Tibial nerve (tissue), 4 donors: ENCODE measurements at regions not wholly inside any gene's neighbourhood (a gene's known extent, or its start where the extent isn't known, plus 50 kb on each side); places are given as distances from the start of the nearest gene placed in this dataset.
"Not testable (repeated sequence)": the region's sequence is repeated elsewhere in the genome, so short reads cannot be mapped to it uniquely, and the experiment has no call there.

Experiments
- DNase-seq, 2 donors: peaks; one replicate each; pipeline ENCODE4 v3.0.0-alpha.2; 2019; ENCODE audit warnings: low spot score in 2 of 2
- H3K27ac ChIP-seq, 4 donors: fragments of 200-600 bp; sonication (generic) in 3 of 4; one replicate each; pipeline ENCODE4 v1.5.1; 2017 to 2019; ENCODE audit warnings: mild to moderate bottlenecking in 1 of 4
- H3K27me3 ChIP-seq, 2 donors: fragments of 200-600 bp; sonication (generic) in 1 of 2; one replicate each; pipeline versions ENCODE4 v1.5.1 to v1.6.0; 2017 to 2019
- H3K36me3 ChIP-seq, 3 donors: fragments of 200-600 bp; sonication (generic); one replicate each; pipeline ENCODE4 v1.5.1; 2018 to 2019
- H3K4me1 ChIP-seq, 4 donors: fragments of 200-600 bp; sonication (generic) in 3 of 4; one replicate each; pipeline ENCODE4 v1.5.1; 2017 to 2019
- H3K4me3 ChIP-seq, 4 donors: fragments of 200-600 bp; sonication (generic) in 3 of 4; one replicate each; pipeline ENCODE4 v1.5.1; 2017 to 2019; ENCODE audit warnings: mild to moderate bottlenecking in 1 of 4, moderate library complexity in 1 of 4
- H3K9me3 ChIP-seq, 4 donors: fragments of 200-600 bp; sonication (generic) in 3 of 4; one replicate each; pipeline ENCODE4 v1.5.1; 2017 to 2019
- CTCF ChIP-seq, 5 experiments: fragments of 200-600 bp in 3 of 5; fragments of 450-650 bp in 2 of 5; sonication (generic) in 3 of 5; IDR thresholded peaks; one replicate each; pipeline ENCODE4 v1.5.1; 2016 to 2019; ENCODE audit warnings: antibody characterized with exemption in 5 of 5, mild to moderate bottlenecking in 3 of 5, moderate library complexity in 2 of 5
- WGBS, 2 donors: methylation state at CpG; one replicate each; pipeline ENCODE4 v1.1.5; 2018; 5-methylcytosine and 5-hydroxymethylcytosine counted together

- not testable (repeated sequence) for H3K27ac ChIP-seq, H3K9me3 ChIP-seq, H3K36me3 ChIP-seq
- peak; percentile 14 for DNase-seq
- 5 to 9% methylated on average over 11 to 21 of the region's 67 CpGs for WGBS, 2 donors
- Histone ChIP-seq H3K4me3 (peak overlapping the region; percentile 23 to 64 (median 46)), H3K27me3 (peaks cover 0 to 20% of the 10 kb centered on the region in 2 donors), H3K4me1 (peaks cover 0 to 13% (median 0%) of the 10 kb centered on the region in 4 donors)
- peak; percentile 58 to 95 (median 90) for TF ChIP-seq CTCF (IDR thresholded peaks at IDR 0.05)
Measured at GRCh38 chr3:75579981-75580782, 83.9 kb upstream of the FRG2C start.

DNA sequence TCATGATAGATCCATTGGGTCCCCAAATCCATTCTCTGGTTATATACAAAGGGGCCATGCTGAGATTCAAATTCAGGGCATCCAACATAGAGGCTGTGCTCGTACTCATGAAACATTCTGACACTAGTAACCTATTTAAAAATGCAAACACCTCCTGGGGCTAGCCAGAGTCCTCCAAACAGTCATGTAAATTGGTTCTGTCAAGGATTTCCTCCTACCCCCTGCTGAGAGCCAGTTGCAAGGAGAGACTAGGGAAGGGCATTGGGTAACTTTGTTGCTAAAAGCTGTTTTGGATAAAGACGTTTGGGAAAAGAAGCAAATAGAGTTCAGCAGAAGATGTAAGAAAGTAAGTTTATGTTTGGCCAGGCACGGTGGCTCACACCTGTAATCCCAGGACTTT lies 81.6 kb upstream of the FRG2C start:
- WGBS, 2 donors: 58 to 63% methylated on average over 3 of the region's 3 CpGs

GRCh38 chr3:75583116-75583515 lies 81.0 kb upstream of the FRG2C start:
- H3K9me3 ChIP-seq, H3K4me3 ChIP-seq, H3K36me3 ChIP-seq, DNase-seq, H3K27ac ChIP-seq: not testable (repeated sequence)
- Histone ChIP-seq H3K27me3 (peaks cover 0 to 20% of the 10 kb centered on the region in 2 donors), H3K4me1 (peaks cover 0 to 13% (median 0%) of the 10 kb centered on the region in 4 donors)
- WGBS, 2 donors: 20 to 23% methylated on average over 10 of the region's 10 CpGs

More for the DNA sequence above, 81.6 kb upstream of the FRG2C start:
- not testable (repeated sequence) for H3K36me3 ChIP-seq, H3K27ac ChIP-seq, H3K4me3 ChIP-seq, H3K9me3 ChIP-seq, DNase-seq
- peaks cover 0 to 13% (median 0%) of the 10 kb centered on the region in 4 donors for H3K4me1 ChIP-seq
- H3K27me3 ChIP-seq: peaks cover 0 to 20% of the 10 kb centered on the region in 2 donors

- not testable (repeated sequence) for H3K27ac ChIP-seq, H3K27me3 ChIP-seq, H3K4me3 ChIP-seq, H3K4me1 ChIP-seq, DNase-seq, H3K36me3 ChIP-seq
- peaks cover 0 to 22% (median 0%) of the 10 kb centered on the region in 4 donors for H3K9me3 ChIP-seq
- 91 to 94% methylated on average over 14 to 15 of the region's 15 CpGs for WGBS, 2 donors
Measured at GRCh38 chr3:75587695-75588094, 76.4 kb upstream of the FRG2C start.

DNA sequence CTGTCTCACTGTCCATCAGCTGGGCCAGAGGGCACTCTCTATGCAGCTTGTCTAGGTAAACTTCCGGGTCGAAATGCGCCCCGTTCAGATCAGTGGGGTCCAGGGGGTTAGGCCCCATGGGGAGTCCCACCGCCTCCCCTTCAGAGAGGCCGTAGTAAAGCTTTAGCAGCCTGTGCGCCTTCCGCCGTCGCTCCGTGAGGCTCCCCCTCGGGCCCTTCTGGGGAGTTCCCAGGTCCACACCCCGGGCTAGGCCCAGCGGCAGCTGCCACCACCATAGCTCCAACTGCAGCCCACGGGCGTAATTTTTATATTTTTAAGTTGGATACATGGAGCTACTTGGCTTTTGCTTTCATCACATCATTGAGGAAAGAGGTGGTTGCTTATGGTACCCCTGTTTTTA lies 73.7 kb upstream of the FRG2C start:
- not testable (repeated sequence) for H3K4me3 ChIP-seq, DNase-seq, H3K27me3 ChIP-seq, H3K36me3 ChIP-seq, H3K27ac ChIP-seq, H3K4me1 ChIP-seq
- 88% methylated on average over 15 to 16 of the region's 16 CpGs for WGBS, 2 donors
- peaks cover 0 to 22% (median 0%) of the 10 kb centered on the region in 4 donors for H3K9me3 ChIP-seq

- not testable (repeated sequence) for DNase-seq, H3K36me3 ChIP-seq
- WGBS, 2 donors: 76 to 82% methylated on average over 14 of the region's 14 CpGs
Measured at GRCh38 chr3:75604286-75604934, 59.7 kb upstream of the FRG2C start.

GRCh38 chr3:75607996-75608395 lies 56.1 kb upstream of the FRG2C start:
- peaks cover 0 to 11% of the 10 kb centered on the region in 2 donors for H3K27me3 ChIP-seq
- H3K27ac ChIP-seq, DNase-seq, H3K4me3 ChIP-seq, H3K9me3 ChIP-seq, H3K36me3 ChIP-seq, H3K4me1 ChIP-seq: not testable (repeated sequence)
- WGBS, 2 donors: 83 to 88% methylated on average over 9 of the region's 9 CpGs

More at GRCh38 chr3:75604286-75604934, 59.7 kb upstream of the FRG2C start:
- H3K4me3 ChIP-seq, H3K4me1 ChIP-seq, H3K27me3 ChIP-seq, H3K27ac ChIP-seq, H3K9me3 ChIP-seq: not testable (repeated sequence)
- TF ChIP-seq CTCF (IDR thresholded peaks at IDR 0.05): peak in 1 of 5 experiments; percentile 13

DNA sequence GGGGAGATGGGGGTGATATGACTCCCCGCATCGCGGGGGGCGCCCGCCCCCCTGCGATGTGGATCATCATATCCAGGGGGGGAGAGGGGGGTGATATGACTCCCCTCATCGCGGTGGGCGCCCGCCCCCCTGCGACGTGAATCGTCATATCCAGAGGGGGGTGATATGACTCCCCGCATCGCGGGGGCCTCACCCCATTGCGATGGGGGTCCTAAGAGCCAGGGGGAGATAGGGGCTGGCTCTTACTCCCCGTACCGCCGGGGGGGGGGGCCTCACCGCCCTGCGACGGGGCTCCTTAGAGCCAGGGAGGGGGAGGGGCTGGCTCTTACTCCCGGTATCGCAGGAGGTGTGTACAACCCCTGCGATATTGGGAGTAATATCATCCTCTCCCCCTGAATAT lies 54.5 kb upstream of the FRG2C start:
- not testable (repeated sequence) for H3K4me3 ChIP-seq, H3K36me3 ChIP-seq, H3K4me1 ChIP-seq, H3K9me3 ChIP-seq, DNase-seq, H3K27ac ChIP-seq
- WGBS, 2 donors: 24 to 33% methylated on average over 24 to 25 of the region's 26 CpGs
- peaks cover 0 to 11% of the 10 kb centered on the region in 2 donors for H3K27me3 ChIP-seq
